ENCODE measurements at regions not wholly inside any gene's neighbourhood (a gene's known extent, or its start where the extent isn't known, plus 50 kb on each side); places are given as distances from the start of the nearest gene placed in this dataset.
"Not testable (repeated sequence)": the region's sequence is repeated elsewhere in the genome, so short reads cannot be mapped to it uniquely, and the experiment has no call there.

- H3K27me3 Mint-ChIP-seq; H3K36me3 Mint-ChIP-seq (ENCODE audit: low read depth); intact Hi-C loops (cut with DNase I, micrococcal nuclease); DNase-seq; CTCF ChIA-PET; H3K27ac Mint-ChIP-seq; POLR2A ChIA-PET; H3K4me3 Mint-ChIP-seq; H3K9me3 Mint-ChIP-seq (ENCODE audit: low read depth); ATAC-seq; H3K4me1 Mint-ChIP-seq: not testable (repeated sequence)
Observed at GRCh38 chr9:38926565-38926964, 206.6 kb upstream of the FAM240B start.

DNA sequence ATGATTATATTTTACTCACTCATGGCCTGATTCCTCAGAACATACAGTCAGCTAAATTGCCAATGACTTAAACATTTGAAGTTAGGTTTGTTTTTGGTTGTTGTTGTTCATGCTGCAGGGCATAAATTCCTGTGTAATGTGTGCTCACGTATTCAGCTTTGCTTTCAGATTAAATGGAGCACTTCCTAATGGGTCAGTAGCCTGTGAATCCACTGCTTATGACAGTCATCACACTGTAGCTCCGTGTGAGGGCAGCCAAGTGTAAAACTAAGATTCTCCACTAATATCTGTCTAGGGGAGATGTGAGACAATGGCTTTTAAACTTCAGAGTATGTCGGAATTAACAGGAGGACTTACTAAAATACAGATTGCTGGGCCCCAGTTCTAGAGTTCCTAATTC is 201.3 kb upstream of the FAM240B start:
- H3K4me1 Mint-ChIP-seq; H3K27ac Mint-ChIP-seq; ATAC-seq; H3K4me3 Mint-ChIP-seq; DNase-seq; H3K36me3 Mint-ChIP-seq (ENCODE audit: low read depth); CTCF ChIA-PET; H3K9me3 Mint-ChIP-seq (ENCODE audit: low read depth); POLR2A ChIA-PET; intact Hi-C loops (cut with DNase I, micrococcal nuclease); H3K27me3 Mint-ChIP-seq: not testable (repeated sequence)

DNA sequence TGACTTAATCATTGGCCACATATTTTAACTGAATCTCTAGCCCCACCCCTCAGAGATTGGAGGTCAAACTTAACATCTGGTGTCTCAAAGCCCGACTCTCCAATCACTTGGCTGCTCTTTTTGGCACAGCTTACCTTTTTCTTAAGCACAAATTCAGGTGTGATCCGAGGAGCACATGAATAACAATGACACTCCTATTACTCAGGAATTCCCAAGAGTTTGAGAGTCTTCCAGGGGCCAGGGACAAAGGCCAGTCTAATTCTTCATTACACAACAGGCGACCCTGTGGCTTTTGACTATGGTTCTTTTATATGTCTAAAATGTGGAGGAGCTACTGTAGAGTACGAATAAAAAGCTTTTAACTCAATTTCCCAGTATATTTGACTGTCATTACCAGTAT is 190.7 kb upstream of the FAM240B start:
- intact Hi-C loops (cut with DNase I, micrococcal nuclease); H3K27ac Mint-ChIP-seq; H3K9me3 Mint-ChIP-seq (ENCODE audit: low read depth); ATAC-seq; DNase-seq; H3K36me3 Mint-ChIP-seq (ENCODE audit: low read depth); CTCF ChIA-PET; H3K4me1 Mint-ChIP-seq; H3K4me3 Mint-ChIP-seq; H3K27me3 Mint-ChIP-seq; POLR2A ChIA-PET: not testable (repeated sequence)

DNA sequence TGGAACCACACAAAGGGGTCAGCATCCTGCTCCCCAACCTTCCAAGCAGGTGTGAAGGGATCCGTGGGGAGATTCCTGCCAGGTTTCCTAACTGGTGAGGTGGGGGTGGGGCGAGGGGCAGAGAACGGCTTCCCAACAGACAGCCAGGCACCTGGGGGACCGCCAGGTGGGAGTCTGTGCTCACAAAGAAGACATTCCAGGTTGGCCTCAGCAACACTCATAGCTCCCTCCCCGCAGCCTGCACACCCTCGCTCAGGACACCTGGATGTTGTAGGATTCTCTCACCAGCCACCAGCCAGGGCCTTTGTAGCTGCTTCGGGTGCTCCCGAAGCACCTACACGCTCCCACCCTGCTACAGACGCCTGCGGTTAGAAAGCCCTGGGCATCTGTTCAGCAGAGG is 184.8 kb upstream of the FAM240B start:
- intact Hi-C loops (cut with DNase I, micrococcal nuclease); POLR2A ChIA-PET; CTCF ChIA-PET: not testable (repeated sequence)

GRCh38 chr9:38901534-38902177 is 181.7 kb upstream of the FAM240B start:
- H3K27ac Mint-ChIP-seq; POLR2A ChIA-PET; intact Hi-C loops (cut with DNase I, micrococcal nuclease); ATAC-seq; H3K9me3 Mint-ChIP-seq (ENCODE audit: low read depth); H3K4me1 Mint-ChIP-seq; DNase-seq; H3K4me3 Mint-ChIP-seq; CTCF ChIA-PET; H3K36me3 Mint-ChIP-seq (ENCODE audit: low read depth); H3K27me3 Mint-ChIP-seq: not testable (repeated sequence)

More for the DNA sequence above, 184.8 kb upstream of the FAM240B start:
- not testable (repeated sequence) for H3K4me3 Mint-ChIP-seq; H3K36me3 Mint-ChIP-seq (ENCODE audit: low read depth); H3K9me3 Mint-ChIP-seq (ENCODE audit: low read depth); H3K27ac Mint-ChIP-seq; ATAC-seq; H3K4me1 Mint-ChIP-seq; DNase-seq; H3K27me3 Mint-ChIP-seq

DNA sequence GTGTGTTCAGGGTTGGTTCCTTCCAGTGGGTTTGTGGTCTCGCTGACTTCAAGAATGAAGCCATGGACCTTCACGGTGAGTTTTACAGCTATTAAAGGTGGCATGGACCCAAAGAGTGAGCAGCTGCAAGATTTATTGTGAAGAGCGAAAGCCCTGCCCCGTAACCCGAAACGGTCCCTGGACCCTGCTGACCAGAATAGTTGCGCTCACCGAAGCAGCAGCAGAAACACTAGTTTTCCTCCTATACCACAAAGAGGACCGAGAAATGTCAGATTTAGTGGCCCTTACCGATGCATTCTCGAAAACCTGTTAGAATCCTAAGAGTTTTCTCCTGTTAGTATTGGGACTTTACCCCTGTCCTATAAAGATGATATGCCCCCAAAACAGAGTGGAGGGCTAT is 176.5 kb upstream of the FAM240B start:
- CTCF ChIA-PET; H3K27me3 Mint-ChIP-seq; H3K4me3 Mint-ChIP-seq; H3K27ac Mint-ChIP-seq; intact Hi-C loops (cut with DNase I, micrococcal nuclease); H3K4me1 Mint-ChIP-seq; POLR2A ChIA-PET; ATAC-seq; DNase-seq; H3K36me3 Mint-ChIP-seq (ENCODE audit: low read depth); H3K9me3 Mint-ChIP-seq (ENCODE audit: low read depth): not testable (repeated sequence)

DNA sequence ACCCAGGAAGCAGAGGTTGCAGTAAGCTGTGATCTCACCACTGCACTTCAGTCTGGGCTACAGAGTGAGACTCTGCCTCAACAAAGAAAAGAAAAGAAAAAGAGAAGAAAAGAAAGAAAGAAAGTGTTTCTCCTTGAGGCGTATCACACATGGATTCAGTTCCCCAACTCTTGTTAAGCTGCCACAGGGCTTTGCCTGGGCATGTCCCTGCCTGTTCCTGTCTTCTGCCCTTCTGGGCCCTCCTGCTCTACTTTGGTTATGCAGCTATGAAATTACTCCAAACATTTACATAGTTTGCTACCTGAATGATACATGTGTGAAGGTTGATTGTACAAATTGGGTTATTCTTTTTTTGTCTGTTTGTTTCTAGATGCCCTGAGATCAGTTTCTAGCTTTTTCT is 175.3 kb upstream of the FAM240B start:
- DNase-seq; POLR2A ChIA-PET; ATAC-seq; H3K27me3 Mint-ChIP-seq; CTCF ChIA-PET; H3K27ac Mint-ChIP-seq; H3K4me1 Mint-ChIP-seq; H3K4me3 Mint-ChIP-seq; H3K36me3 Mint-ChIP-seq (ENCODE audit: low read depth); H3K9me3 Mint-ChIP-seq (ENCODE audit: low read depth); intact Hi-C loops (cut with DNase I, micrococcal nuclease): not testable (repeated sequence)

DNA sequence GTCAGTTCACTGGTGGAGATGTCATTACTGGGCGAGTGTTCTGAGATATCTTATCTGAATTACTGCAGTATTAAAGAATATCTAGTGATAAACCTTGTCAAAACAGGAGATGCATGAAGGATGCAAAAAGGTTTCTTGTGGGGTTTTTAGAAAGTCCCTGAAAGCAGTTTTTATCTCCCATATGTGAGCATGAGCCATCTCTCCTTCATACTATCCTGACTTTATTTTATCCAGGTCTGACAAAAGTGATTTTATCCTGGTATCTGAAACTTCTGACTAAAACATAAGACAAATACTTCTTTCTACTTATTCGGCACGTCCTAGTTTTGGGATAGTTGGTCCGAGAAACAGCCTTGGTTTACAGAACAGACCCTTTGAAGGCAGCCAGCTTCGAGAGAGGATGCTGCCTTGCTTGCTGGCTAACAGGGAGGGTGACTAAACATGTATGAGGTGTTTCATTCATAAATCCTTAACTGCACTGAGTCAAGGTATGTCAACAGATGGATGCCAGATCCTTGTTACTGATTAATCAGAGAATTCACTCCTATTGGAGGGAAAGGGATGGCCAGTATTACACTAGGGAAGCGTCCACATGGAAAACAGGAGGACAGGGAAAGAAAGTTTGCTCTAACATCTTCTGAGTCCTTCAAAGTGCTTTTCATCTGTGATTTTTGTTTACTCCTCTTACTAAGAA is 172.8 kb upstream of the FAM240B start:
- ATAC-seq; H3K27me3 Mint-ChIP-seq; H3K27ac Mint-ChIP-seq; CTCF ChIA-PET; H3K4me3 Mint-ChIP-seq; H3K4me1 Mint-ChIP-seq; H3K36me3 Mint-ChIP-seq (ENCODE audit: low read depth); H3K9me3 Mint-ChIP-seq (ENCODE audit: low read depth); intact Hi-C loops (cut with DNase I, micrococcal nuclease); DNase-seq; POLR2A ChIA-PET: not testable (repeated sequence)

DNA sequence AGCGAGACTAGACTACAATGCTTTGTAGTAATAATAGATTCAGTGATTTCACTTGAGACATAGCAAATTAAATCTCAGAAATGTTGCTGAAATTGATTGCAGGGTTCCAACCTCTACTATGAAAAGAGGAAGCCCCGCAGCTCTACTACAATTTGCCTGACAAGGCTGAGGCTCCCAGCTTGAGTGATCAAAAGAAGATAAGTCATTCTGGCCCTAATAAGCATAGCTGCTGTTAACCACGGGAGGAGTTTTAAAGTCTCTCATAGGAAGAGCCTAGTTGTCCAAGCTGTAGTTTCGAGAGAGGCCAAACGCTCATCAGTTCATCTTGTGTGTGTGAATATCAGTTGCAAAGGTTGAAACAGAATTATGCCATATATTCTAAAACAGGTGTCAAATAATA is 166.1 kb upstream of the FAM240B start:
- H3K4me3 Mint-ChIP-seq; intact Hi-C loops (cut with DNase I, micrococcal nuclease); H3K27me3 Mint-ChIP-seq: not testable (repeated sequence)

DNA sequence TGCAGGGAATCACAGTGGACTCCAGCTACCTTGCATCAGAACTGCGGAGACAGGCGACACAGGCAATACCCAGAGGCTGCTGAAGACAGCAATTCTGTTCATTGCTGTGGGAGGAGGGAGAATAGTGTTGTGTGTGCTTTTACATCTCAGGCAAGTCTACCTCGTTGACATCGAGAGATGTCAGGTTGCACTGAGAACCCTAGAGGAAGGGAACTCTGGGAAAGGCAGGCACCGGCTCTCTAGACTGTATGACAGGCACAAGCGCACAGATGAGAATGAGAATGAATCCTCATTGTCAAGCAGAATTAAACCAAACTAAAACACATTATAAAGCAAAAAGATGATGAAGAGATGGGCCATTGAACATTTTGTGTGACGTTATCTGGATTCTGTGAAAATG is 155.7 kb upstream of the FAM240B start:
- H3K27ac Mint-ChIP-seq; H3K9me3 Mint-ChIP-seq (ENCODE audit: low read depth); ATAC-seq; H3K4me3 Mint-ChIP-seq; H3K36me3 Mint-ChIP-seq (ENCODE audit: low read depth); H3K27me3 Mint-ChIP-seq; POLR2A ChIA-PET; DNase-seq; CTCF ChIA-PET; intact Hi-C loops (cut with DNase I, micrococcal nuclease); H3K4me1 Mint-ChIP-seq: not testable (repeated sequence)

More for the DNA sequence above, 166.1 kb upstream of the FAM240B start:
- H3K9me3 Mint-ChIP-seq (ENCODE audit: low read depth); H3K4me1 Mint-ChIP-seq; ATAC-seq; CTCF ChIA-PET; H3K27ac Mint-ChIP-seq; DNase-seq; POLR2A ChIA-PET; H3K36me3 Mint-ChIP-seq (ENCODE audit: low read depth): not testable (repeated sequence)

DNA sequence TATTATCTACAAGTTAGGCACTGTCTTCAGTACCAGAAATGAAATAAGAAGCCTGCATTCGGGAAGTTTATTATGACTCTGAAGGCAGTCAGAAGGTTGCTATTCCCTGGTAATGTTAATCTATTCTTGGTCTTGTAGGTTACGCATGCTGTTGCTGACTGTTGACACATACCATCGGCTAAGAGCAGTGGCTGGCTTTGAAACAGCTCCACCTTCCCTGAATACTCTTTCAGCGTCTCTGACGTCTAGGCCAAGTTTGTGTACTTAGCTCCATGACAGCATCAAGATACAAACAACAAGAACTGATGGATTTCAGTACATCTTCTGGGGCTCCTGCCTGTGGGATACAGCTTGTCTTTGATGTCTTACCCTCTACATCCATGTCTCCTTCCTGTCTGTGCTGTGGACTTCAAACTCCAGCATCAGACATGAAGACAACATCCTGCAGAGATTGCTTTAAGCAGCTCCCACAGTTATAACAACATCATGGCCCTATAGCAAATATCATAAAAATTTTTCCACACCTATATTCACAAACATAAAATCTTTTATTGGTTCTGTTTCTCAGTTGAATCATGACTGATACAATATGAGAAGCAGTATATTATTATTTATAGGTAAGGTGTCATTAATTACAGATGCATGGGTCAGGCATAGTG is 151.5 kb upstream of the FAM240B start:
- ATAC-seq; H3K4me1 Mint-ChIP-seq; H3K27me3 Mint-ChIP-seq; CTCF ChIA-PET; DNase-seq; H3K27ac Mint-ChIP-seq; H3K4me3 Mint-ChIP-seq; H3K9me3 Mint-ChIP-seq (ENCODE audit: low read depth); H3K36me3 Mint-ChIP-seq (ENCODE audit: low read depth); POLR2A ChIA-PET; intact Hi-C loops (cut with DNase I, micrococcal nuclease): not testable (repeated sequence)

GRCh38 chr9:38859827-38860226 is 139.9 kb upstream of the FAM240B start:
- CTCF ChIA-PET; H3K4me3 Mint-ChIP-seq; H3K36me3 Mint-ChIP-seq (ENCODE audit: low read depth); H3K27ac Mint-ChIP-seq; ATAC-seq; H3K4me1 Mint-ChIP-seq; POLR2A ChIA-PET; H3K27me3 Mint-ChIP-seq; intact Hi-C loops (cut with DNase I, micrococcal nuclease); H3K9me3 Mint-ChIP-seq (ENCODE audit: low read depth); DNase-seq: not testable (repeated sequence)

Measured in activated CD4-positive, alpha-beta T cell treated with anti-CD3 and anti-CD28 coated beads for 36 hours (primary cell).